SK-N-SH (cell line): ENCODE measurements at regions not wholly inside any gene's neighbourhood (a gene's known extent, or its start where the extent isn't known, plus 50 kb on each side); places are given as distances from the start of the nearest gene placed in this dataset.

Experiments used
- CTCF ChIA-PET: fragments of 300-600, 350-600 bp; formaldehyde crosslinking; extraction: SDS; loops from one replicate; lab custom pipeline; 2021; lab: Yijun Ruan, JAX
- POLR2A ChIA-PET: fragments of 350-600 bp; sonication (Branson Sonifier 250); formaldehyde crosslinking; extraction: SDS; loops from one replicate; lab custom pipeline; 2020; ENCODE audit warnings: antibody characterized with exemption, inconsistent platforms; lab: Yijun Ruan, JAX
- DNase-seq: peaks from one replicate; pipeline ENCODE4 v3.0.0; 2012
- H2AFZ ChIP-seq: fragments of 200-600 bp; sonication (generic); 2 replicates; pipeline ENCODE4 v1.8.1; 2016; ENCODE audit warnings: antibody characterized with exemption, mild to moderate bottlenecking, low read depth
- H3F3A ChIP-seq: fragments of 200-600 bp; sonication (generic); replicated peaks from 2 replicates; pipeline ENCODE3; 2016; ENCODE audit warnings: antibody characterized with exemption, mild to moderate bottlenecking; ENCODE audit not compliant: insufficient read depth
- H3K27ac ChIP-seq, 2 experiments: fragments of 200-500 bp in 1 of 2; fragments of 200-600 bp in 1 of 2; sonication (Bioruptor generic) in 1 of 2; sonication (generic), shearing (Covaris generic) in 1 of 2; 2 replicates each; pipeline versions ENCODE4 v1.5.1 to v1.6.1; 2014 to 2016; ENCODE audit warnings: low read depth in 2 of 2, inconsistent platforms in 1 of 2, low read length in 1 of 2, mild to moderate bottlenecking in 1 of 2, mixed read lengths in 1 of 2
- H3K27me3 ChIP-seq: fragments of 200-600 bp; sonication (generic), shearing (Covaris generic); 2 replicates; pipeline ENCODE4 v1.6.1; 2016; ENCODE audit warnings: mixed run types; ENCODE audit not compliant: insufficient read depth
- H3K36me3 ChIP-seq, 2 experiments: fragments of 200-500 bp in 1 of 2; fragments of 200-600 bp in 1 of 2; sonication (Bioruptor generic) in 1 of 2; sonication (generic) in 1 of 2; replicated peaks in 1 of 2; 2 replicates each; pipeline versions ENCODE3 to v1.5.1; 2014 to 2016; ENCODE audit warnings: low read length in 1 of 2, mild to moderate bottlenecking in 1 of 2; ENCODE audit not compliant: insufficient read depth in 2 of 2, control insufficient read depth in 1 of 2
- H3K4me1 ChIP-seq, 2 experiments: fragments of 200-500 bp in 1 of 2; fragments of 200-600 bp in 1 of 2; sonication (Bioruptor generic) in 1 of 2; sonication (generic), shearing (Covaris generic) in 1 of 2; 2 replicates each; pipeline versions ENCODE4 v1.5.1 to v1.6.1; 2014 to 2016; ENCODE audit warnings: low read depth in 1 of 2, low read length in 1 of 2, mixed run types in 1 of 2; ENCODE audit not compliant: insufficient read depth in 2 of 2, control insufficient read depth in 1 of 2
- H3K4me2 ChIP-seq: fragments of 200-600 bp; sonication (generic), shearing (Covaris generic); 2 replicates; pipeline ENCODE4 v1.6.1; 2017; ENCODE audit warnings: mixed run types
- H3K4me3 ChIP-seq, 2 experiments: fragments of 200-500 bp in 1 of 2; fragments of 200-600 bp in 1 of 2; sonication (Bioruptor generic) in 1 of 2; sonication (generic), shearing (Covaris generic) in 1 of 2; 2 replicates each; pipeline versions ENCODE4 v1.5.1 to v1.8.1; 2014 to 2016; ENCODE audit warnings: low read depth in 2 of 2, inconsistent platforms in 1 of 2, low read length in 1 of 2, mild to moderate bottlenecking in 1 of 2, mixed read lengths in 1 of 2, moderate library complexity in 1 of 2
- H3K79me2 ChIP-seq: fragments of 200-600 bp; sonication (generic); 2 replicates; pipeline ENCODE4 v1.8.1; 2017; ENCODE audit warnings: mild to moderate bottlenecking; ENCODE audit not compliant: insufficient read depth
- H3K9ac ChIP-seq: fragments of 200-600 bp; sonication (generic); 2 replicates; pipeline ENCODE4 v1.6.1; 2017; ENCODE audit warnings: mixed run types
- H3K9me2 ChIP-seq: fragments of 200-600 bp; sonication (generic); 2 replicates; pipeline ENCODE4 v1.6.1; 2017; ENCODE audit warnings: mixed run types
- H3K9me3 ChIP-seq: fragments of 200-600 bp; sonication (generic); 2 replicates; pipeline ENCODE4 v1.6.1; 2017; ENCODE audit warnings: mixed run types, mild to moderate bottlenecking, moderate library complexity
- H4K20me1 ChIP-seq: fragments of 200-600 bp; sonication (generic); 2 replicates; pipeline ENCODE4 v1.6.1; 2017; ENCODE audit warnings: mild to moderate bottlenecking, mixed run types; ENCODE audit not compliant: insufficient read depth
- CHD2 ChIP-seq: fragments of 150-350 bp; IDR thresholded peaks from 2 replicates; pipeline ENCODE4 v1.6.1; 2018; ENCODE audit warnings: low read length; ENCODE audit not compliant: partially characterized antibody
- JUND ChIP-seq: IDR thresholded peaks from 2 replicates; pipeline ENCODE4 v1.4.0; 2012
- RAD21 ChIP-seq: IDR thresholded peaks from 2 replicates; pipeline ENCODE4 v1.6.1; 2012; ENCODE audit warnings: mild to moderate bottlenecking, low read length
- RCOR1 ChIP-seq: fragments of 150-350 bp; IDR thresholded peaks from 2 replicates; pipeline ENCODE4 v1.6.1; 2017; ENCODE audit warnings: antibody characterized with exemption, low read length
- RXRA ChIP-seq: IDR thresholded peaks from 2 replicates; pipeline ENCODE4 v1.4.0; 2012; ENCODE audit warnings: low read depth, mild to moderate bottlenecking, borderline replicate concordance
- TAF1 ChIP-seq: IDR thresholded peaks from 2 replicates; pipeline ENCODE4 v1.6.1; 2012; ENCODE audit warnings: low read depth, mild to moderate bottlenecking, low read length, moderate library complexity, borderline replicate concordance
- TCF12 ChIP-seq: IDR thresholded peaks from 2 replicates; pipeline ENCODE4 v1.4.0; 2012
- WGBS: methylation state at CpG from one replicate; pipeline ENCODE4 v1.1.6; 2017; ENCODE audit warnings: low lambda C conversion rate; 5-methylcytosine and 5-hydroxymethylcytosine counted together
- TF ChIP-seq, protein P1 (sequence below): IDR thresholded peaks from 2 replicates; pipeline ENCODE4 v1.6.1; 2012; ENCODE audit warnings: mild to moderate bottlenecking, low read depth, low read length, moderate library complexity
- TF ChIP-seq, protein P2 (sequence below): IDR thresholded peaks from 2 replicates; pipeline ENCODE4; 2012
- TF ChIP-seq, protein P3 (sequence below): fragments of 150-350 bp; IDR thresholded peaks from 2 replicates; pipeline ENCODE4 v1.6.1; 2017; ENCODE audit warnings: antibody characterized with exemption, low read length, low read depth, borderline replicate concordance

DNA sequence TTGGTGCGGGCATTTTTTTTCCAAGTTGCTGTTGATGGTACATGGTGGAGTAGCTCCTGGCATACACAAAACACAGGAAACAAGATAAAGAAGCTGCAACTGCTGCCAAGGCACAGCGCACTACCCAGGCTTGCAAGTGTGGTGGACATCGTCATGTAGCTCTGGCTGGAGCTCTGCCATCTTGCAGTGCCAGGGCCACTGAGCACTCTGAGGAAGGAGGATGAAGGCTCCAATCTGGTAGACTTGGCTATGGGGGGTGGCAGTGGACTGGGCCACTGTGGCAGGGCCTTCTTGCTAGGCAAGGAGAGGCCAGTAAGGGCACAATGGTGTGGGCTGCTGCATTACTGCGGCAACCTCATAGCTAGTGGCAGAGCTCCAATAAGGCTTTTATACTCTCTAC lies 263.5 kb downstream of the CENPW start:
- no peaks in the 10 kb centered on the region for H3K79me2 ChIP-seq
- no peaks in the 10 kb centered on the region for H3K27me3 ChIP-seq
- H3K4me1 ChIP-seq: no peaks in the 10 kb centered on the region
- DNase-seq: no peak
- TF ChIP-seq CHD2: no peak
- TF ChIP-seq, protein P1, sequence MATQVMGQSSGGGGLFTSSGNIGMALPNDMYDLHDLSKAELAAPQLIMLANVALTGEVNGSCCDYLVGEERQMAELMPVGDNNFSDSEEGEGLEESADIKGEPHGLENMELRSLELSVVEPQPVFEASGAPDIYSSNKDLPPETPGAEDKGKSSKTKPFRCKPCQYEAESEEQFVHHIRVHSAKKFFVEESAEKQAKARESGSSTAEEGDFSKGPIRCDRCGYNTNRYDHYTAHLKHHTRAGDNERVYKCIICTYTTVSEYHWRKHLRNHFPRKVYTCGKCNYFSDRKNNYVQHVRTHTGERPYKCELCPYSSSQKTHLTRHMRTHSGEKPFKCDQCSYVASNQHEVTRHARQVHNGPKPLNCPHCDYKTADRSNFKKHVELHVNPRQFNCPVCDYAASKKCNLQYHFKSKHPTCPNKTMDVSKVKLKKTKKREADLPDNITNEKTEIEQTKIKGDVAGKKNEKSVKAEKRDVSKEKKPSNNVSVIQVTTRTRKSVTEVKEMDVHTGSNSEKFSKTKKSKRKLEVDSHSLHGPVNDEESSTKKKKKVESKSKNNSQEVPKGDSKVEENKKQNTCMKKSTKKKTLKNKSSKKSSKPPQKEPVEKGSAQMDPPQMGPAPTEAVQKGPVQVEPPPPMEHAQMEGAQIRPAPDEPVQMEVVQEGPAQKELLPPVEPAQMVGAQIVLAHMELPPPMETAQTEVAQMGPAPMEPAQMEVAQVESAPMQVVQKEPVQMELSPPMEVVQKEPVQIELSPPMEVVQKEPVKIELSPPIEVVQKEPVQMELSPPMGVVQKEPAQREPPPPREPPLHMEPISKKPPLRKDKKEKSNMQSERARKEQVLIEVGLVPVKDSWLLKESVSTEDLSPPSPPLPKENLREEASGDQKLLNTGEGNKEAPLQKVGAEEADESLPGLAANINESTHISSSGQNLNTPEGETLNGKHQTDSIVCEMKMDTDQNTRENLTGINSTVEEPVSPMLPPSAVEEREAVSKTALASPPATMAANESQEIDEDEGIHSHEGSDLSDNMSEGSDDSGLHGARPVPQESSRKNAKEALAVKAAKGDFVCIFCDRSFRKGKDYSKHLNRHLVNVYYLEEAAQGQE: no peak
- no peaks in the 10 kb centered on the region for H4K20me1 ChIP-seq
- WGBS: 67% methylated on average over 3 of the region's 4 CpGs
- no peak overlapping the region for H3K27ac ChIP-seq
- H3K36me3 ChIP-seq: no peaks in the 10 kb centered on the region
- H3K4me3 ChIP-seq: no peak overlapping the region
- H3K9me3 ChIP-seq: no peaks in the 10 kb centered on the region
- no peaks in the 10 kb centered on the region for H3K9me2 ChIP-seq
- no peaks in the 10 kb centered on the region for H3F3A ChIP-seq
- H2AFZ ChIP-seq: no peak overlapping the region
- no peak overlapping the region for H3K9ac ChIP-seq
- ChIA-PET POLR2A (no interaction called here), CTCF (interaction anchor here (2.0 kb wide), 1 partner anchor 24 kb away, joined by 8 read pairs; no protein-coding TSS in a partner anchor)
- H3K4me2 ChIP-seq: no peak overlapping the region

DNA sequence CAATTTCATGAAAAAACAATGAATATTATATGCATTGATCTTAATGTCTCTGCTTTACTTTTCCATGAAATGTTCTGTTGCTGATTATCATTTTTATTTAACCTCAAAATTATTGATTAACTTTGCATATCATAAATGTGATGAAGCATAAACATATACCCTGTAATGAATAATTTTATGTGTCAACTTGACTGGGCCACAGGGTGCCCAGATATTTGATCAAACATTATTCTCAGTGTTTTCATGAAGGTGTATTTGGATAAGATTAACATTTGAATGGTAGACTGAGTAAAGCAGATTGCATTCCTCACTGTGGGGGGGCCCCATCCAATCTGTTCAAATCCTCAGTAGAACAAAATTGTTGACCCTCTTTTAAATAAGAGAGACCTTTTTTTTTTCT lies 265.2 kb downstream of the CENPW start:
- H3K27ac ChIP-seq: no peak overlapping the region
- no peaks in the 10 kb centered on the region for H3K4me1 ChIP-seq
- H3K9ac ChIP-seq: no peak overlapping the region
- H2AFZ ChIP-seq: no peak overlapping the region
- H4K20me1 ChIP-seq: no peaks in the 10 kb centered on the region
- H3K79me2 ChIP-seq: no peaks in the 10 kb centered on the region
- H3K9me2 ChIP-seq: no peaks in the 10 kb centered on the region
- TF ChIP-seq, protein P2, sequence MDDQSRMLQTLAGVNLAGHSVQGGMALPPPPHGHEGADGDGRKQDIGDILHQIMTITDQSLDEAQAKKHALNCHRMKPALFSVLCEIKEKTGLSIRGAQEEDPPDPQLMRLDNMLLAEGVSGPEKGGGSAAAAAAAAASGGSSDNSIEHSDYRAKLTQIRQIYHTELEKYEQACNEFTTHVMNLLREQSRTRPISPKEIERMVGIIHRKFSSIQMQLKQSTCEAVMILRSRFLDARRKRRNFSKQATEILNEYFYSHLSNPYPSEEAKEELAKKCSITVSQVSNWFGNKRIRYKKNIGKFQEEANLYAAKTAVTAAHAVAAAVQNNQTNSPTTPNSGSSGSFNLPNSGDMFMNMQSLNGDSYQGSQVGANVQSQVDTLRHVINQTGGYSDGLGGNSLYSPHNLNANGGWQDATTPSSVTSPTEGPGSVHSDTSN: no peak
- TF ChIP-seq JUND (no peak), CHD2 (no peak), TAF1 (no peak), RCOR1 (no peak), TCF12 (no peak), RXRA (no peak), RAD21 (no peak)
- TF ChIP-seq, protein P3, sequence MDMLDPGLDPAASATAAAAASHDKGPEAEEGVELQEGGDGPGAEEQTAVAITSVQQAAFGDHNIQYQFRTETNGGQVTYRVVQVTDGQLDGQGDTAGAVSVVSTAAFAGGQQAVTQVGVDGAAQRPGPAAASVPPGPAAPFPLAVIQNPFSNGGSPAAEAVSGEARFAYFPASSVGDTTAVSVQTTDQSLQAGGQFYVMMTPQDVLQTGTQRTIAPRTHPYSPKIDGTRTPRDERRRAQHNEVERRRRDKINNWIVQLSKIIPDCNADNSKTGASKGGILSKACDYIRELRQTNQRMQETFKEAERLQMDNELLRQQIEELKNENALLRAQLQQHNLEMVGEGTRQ: no peak
- no peak overlapping the region for H3K4me3 ChIP-seq
- ChIA-PET POLR2A (no interaction called here), CTCF (no interaction called here)
- H3K4me2 ChIP-seq: no peak overlapping the region
- no peaks in the 10 kb centered on the region for H3K9me3 ChIP-seq
- no peaks in the 10 kb centered on the region for H3F3A ChIP-seq
- DNase-seq: no peak
- H3K27me3 ChIP-seq: no peaks in the 10 kb centered on the region
- H3K36me3 ChIP-seq: no peaks in the 10 kb centered on the region
